ENCODE measurements at regions not wholly inside any gene's neighbourhood (a gene's known extent, or its start where the extent isn't known, plus 50 kb on each side); places are given as distances from the start of the nearest gene placed in this dataset.

DNA sequence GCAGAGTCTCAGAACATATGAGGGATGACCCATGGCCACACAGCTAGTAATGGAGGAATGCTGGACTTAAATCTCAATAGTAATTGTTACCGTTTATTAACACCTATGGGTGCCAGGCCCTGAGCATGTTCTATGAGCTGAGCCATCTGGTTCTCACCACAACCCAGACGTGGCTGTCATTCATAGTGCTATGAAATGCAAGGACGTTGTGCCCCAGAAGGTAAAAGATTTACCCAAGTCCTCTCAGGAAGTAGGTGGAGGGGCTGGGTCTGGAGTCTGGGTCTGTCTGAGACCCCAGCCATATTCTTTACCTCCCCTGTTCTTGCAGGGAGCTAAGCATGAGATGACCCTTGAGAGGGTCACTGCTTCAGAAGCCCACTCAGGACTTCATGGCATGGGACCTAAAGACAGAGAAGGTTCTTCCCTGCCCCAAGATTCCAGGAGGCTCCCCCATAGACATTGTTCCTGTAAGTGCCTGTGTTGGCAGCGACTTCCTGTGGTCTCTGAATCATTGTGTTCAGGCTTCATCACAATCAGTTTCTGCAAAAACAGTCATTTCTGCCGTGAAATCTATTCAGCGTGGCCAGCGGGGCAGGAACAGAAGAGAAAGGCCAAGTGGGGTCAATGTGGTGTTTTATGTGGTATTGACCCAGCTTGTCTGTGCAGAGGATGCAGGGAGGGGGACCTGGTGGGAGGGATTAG, 475.4 kb downstream of the PTPRU start:
- DNase-seq, result no peak

DNA sequence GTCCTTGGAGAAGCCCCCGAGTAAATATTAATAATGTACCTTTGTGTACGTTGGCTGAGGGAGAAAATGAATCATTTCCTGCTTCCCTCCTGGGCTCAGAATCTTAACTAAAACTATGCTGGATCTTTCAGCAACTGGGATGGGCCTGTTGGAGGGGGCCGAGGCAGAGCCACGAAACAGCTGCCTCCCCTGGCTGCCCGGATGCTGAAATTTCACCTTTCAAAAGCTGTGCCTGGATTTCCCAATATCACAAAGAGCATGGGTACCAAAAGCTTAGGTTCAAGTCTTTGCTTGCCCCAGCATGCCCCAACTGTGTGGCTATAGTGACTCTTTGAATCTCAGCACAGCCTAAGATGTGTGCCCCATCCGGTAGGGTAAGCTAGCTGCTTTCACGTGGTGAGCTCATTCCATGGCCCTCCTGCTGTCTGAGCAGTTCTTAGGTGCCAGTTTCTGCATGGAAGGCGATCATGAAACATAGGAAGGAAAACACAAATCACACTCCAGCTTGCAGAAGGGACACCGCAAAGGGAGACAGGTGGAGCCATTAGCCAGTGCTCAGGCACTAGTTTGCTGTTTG, 473.5 kb downstream of the PTPRU start:
- DNase-seq, result no peak

DNA sequence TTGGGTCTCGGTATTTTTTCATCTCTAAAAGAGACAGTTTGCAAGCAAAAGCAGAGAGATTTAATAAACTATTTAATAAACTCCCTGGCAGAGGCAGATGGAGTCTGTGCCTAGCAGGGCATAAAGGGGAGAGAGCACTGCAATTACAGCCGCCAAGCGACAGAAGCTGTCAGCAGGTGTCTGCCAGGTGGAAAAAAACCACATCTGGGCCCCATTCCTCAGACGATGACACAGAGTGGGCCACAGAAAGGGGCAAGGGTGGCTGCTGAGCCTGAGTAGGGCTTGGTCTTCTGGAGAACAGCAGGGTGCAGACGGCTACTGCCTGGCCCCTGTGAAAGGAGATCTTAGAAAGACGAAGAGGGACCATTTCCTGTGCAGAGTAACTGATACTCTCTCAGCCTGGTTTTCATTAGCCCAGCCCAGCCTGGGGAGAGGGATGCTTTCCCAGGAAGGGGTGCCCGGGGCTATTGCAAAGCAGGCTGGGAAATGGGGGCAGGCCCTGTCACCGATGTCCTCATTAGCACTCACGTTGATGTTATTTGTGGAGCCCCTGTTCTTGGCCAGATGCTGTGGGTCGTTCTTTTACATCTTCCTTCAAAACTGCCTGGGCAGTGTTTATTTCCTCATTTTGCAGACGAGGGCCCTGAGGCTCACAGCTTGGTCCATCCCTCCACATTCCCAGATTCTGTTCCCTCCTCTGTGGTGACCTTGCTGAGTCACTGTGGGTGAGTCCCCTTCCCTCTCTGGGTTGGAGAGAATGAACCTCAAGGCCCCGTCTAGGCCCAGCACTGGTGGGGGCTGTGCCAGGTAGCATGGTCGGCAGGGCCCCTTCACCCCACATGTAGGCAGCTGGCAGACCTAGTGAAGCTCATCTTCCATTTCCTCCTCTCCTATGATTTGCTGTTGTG, 472.7 kb downstream of the PTPRU start:
- DNase-seq, result no peak

DNA sequence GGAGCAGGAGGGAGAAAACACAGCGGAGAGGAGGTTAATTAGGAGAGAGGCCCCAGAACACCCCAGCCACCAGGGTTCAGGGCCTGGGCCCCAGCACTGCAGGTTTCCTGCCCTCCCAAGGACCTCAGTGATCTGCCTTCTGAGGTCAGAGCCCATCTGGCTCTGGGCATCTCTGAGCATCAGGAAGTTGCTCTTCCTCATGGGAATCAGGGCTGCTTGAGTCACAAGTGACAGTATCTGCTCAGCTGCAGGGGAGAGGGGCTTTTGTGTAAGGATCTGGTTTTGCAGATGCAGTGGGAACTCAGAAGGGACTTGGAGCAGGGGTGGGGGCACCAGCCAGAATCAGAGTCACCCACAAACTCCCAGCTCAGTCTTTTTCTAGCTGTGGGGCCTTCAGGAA, 472.1 kb downstream of the PTPRU start:
- no peak for DNase-seq

DNA sequence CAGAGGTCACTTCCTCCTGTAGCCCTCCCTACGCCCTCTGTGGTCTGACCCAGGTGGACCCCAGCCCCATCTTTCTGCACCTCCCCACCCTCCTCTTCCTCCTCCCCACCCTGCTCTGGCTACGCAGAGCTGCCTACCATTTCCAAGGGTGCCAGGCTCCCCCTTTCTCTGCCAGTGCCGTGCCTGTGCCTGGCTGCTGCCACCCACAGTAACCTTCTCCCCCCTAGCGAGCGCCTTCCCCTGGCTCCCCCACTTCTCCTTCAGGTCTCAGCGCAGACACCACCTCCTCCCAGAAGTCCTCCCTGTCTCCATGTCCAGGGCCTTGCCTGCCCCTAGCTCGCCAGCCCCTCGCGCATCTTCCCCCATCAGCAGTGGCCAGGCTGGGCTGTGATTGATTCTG, 471.5 kb downstream of the PTPRU start:
- DNase-seq, result no peak

DNA sequence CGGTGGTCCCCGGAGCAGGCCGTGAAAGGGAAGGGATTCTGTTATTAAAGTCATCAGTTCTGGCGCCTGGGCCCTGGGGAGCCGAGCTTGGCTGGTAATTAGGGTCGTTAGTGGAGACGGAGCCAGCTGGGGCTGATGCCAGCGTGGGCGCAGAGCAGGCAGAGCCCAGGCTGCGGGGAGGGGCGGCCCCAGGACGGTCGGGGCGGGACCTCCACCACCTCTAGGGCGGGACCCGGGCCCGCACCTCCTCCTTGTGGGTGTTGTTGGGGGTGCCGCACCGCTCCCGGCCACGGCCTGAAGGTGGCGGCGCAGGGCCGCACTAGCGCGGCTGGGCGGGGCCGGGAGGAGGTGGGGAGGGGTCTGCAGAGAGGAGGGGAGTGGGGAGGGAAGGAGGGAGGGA, 470.6 kb downstream of the PTPRU start:
- no peak for DNase-seq

DNA sequence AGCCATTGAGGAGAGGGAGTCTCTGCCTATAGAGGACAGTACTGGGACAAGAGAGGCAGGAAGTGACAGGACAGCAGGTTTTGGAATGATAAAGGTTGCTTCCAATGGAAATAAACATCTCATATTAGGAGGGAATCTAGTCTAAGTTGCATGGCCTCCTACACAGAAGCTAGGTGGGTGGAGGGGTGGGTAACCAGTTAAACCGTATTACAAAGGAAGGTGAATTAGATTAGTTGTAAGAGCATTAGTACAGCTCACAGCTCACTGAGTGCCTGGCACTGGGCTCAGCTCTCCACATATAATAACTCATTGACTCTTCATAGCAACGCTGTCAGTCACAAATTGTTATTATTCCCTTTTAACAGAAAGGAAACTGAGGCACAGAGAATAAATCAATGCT, 468.1 kb downstream of the PTPRU start:
- no peak for DNase-seq

DNA sequence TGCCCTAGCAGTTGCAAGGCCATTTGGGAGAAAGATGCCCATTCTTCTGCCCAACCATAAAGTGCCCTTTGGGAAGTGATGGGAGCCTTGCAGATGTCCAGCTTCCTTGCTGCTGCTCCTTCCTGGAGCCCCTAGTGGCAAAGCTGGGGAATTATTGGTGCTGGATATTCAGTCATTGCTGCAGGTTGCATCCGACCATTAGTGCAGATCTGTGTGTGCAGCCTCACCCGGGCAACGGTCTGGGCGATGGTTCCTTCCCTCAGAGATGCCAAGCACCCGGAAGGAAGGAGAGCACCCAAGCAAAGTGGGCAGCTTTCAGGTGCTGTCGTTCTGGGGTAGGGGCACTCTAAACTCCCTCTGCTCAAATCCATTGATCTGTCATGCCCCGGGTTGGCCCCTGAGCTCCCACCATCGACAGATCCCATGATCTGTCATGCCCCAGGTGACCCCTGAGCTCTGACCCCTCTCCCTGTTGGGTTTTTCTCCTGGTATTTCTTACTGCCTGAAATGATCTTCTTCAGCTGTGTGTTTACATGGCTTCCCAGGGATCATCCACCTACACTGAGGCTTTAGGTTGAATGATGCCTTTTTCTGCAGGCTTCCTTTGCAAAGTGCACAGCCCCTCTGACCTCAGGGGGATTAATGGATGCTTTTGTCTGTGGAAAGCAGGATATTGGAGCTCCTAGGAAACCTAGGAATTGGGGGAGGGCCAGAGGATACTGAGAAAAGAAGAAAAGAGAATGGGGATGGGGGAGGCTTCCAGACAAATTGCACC, 467.5 kb downstream of the PTPRU start:
- DNase-seq, result no peak

DNA sequence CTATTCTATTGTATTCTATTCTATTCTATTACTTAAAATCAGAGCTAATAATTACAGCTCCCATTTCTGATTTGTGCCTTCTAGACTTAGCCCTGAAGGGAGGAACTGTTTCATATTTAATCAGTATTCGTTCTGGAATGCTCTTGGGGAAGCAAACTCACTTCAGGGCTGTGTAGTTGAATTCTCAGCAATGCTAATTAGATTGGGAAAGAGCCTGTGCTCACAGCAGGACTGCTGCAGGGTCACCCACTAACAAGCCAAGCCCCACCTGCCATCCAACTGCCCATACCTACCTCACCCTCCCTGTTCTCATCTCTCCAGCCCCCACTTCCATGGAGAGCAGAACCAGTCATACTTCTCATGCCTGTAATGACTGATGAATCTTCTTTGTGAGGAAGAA, 464.2 kb downstream of the PTPRU start:
- no peak for DNase-seq

DNA sequence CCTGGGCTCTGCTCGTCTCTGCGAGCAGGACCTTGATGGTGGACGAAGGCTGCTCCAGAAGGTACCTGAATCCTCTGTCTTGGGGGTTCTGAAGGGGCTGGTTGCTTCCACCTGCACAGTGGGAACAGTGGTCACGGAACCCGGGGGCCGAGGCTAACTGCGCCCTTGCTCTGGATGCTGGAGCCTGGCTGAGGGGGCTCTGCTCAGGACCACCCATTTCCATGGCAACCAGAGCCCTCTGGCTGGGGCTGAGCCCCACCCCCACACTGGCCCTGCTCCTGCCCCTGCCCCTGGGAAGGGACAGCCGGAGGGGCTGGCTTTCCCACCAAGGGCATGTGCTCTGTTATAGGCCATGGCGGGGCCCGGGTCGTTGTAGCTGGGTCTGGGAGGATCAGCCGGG, 462.3 kb downstream of the PTPRU start:
- no peak for DNase-seq

DNA sequence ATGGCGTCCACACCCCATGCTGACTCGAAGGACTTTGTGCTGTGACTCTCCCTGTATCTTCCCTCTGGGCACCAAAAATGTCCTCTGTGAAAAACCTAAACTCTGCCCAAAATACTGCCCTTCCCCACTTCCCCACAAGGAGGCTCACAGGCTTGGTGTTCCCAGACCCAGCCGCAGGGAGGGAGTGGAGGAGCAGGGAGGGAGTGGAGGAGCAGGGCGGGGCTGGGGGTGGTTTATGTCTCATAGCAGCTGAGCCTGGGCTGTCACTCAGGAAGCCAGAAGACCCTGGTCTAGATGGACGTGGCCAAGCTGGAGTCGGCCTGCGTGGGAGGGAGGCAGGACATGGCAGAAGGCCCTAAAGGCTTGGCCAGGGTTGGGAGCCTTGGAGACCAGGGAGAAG, 461.7 kb downstream of the PTPRU start:
- no peak for DNase-seq

DNA sequence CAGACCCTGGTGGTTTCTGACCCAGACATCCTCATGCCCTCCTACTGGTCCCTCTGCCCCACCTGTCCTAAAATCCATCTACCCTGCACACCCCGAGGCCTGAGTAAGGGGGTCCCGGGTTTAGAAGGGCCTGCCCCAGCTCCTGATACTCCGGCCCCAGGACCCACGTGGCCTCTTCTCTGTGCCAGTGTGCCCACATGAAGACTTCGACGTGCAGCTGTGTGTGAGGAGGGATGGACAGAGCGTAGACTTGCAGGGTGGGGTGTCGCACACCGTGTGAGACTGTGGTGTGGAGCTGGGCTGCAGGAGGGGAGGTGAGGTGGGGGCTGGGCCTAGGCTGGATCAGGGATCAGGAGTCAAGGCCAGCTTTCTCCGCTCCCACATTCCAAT, 461.1 kb downstream of the PTPRU start:
- no peak for DNase-seq

DNA sequence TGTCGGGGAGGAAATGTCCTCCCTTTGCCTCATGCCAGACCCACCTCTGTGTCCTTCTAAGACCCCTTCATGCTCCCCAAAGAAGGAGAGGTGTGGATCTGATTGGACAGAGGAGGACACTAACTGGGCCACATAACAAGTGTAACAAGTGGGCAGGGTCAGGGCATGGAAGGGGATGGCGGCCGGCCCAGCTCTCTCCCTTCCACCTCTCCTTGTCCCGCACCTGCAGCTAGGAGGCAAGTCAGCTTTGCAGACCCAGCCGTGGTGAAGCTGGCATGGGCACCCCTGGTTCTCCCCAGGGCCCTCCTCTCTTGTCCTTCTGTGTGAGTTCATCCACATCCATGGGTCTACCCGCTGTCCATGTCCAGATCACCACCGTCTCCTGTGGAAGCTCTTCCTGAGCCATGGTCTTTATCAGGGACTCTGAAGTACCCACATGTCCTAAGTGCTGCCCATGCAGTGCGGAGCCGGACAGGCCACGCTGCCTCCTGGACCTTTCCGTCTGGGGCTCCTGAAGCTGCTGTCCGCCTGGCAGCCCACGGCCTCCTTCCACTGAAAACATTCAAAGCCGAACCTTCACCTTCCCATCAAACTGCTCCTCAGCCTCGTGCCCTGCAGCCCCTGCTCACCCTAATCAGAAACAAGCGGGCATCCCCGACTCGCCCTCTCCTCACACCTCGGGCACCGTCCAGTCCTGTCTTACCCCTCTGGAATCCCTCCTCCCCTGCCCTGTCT, 460.5 kb downstream of the PTPRU start:
- DNase-seq, result no peak

DNA sequence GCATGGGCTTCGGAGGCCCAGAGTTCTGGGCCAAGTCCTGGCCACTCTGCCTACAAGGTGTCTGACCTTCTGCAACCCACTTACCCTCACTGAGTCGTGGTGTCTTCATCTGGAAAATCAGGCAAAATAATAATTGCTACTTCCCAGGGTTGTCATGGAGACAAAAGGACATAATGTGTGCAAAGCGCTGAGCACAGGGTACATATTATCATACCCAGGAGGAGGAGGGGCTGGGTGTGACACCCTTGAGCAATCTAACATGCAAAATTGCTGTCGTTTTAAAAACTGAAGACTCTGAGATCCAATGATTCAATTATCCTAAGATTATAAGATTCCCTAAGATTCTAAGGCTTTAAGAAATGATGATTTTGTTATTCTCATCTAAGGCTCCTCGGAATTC, 459.5 kb downstream of the PTPRU start:
- DNase-seq, result no peak

DNA sequence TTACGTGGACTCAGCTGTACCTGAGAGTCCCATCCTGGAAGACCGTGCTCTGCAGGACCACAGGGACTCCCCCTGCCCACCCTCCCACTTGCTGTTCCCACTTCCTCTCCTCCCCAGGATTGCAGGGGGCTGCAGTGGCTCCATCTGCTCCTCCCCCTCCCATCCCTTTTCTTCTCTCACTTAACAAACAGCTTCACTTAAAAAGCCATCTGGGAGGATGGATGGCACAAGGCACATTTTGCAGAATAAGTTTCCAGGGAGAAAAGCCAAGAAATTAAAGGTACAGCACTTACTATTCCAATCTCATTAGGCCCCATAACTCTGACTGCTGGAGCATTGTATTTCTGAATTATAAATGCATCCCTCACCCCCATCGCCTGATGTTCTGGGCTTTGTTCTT, 458.7 kb downstream of the PTPRU start:
- DNase-seq, result no peak

DNA sequence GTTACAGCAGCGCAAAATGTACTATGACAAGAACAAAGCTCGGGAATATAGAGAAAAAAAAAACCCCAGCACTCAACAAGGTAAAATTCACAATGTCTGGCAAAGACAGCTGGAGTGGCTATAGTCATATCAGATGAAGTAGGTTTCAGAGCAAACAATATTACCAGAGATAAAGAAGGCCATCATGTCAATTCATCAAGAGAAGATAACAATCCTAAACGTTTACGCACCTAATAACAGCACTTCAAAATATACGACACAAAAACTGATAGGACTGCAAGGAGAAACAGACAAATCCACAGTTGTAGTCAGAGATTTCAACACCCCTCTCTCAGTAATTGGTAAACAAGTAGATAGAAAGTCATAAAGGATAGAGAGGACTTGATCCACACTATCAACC, 455.2 kb downstream of the PTPRU start:
- no peak for DNase-seq

DNA sequence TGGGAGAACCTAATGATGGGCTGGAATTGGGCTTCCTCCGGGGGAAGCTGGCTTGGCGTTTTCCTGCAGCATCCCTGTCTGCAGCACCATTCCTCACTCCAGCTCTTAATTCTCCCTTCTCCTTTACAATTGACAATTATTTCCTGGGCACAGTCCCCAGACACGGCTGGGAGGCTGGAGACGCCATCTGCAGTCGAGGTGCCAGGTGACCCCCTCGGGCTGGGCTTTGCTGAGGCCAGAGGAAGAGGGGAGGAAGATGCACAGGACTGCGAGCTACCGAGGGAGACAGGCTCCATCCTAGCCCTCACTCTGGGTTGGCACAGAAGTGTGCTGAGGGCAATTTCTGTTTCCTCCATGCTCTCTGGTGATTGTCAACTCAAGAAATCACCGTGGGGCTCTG, 453.8 kb downstream of the PTPRU start:
- DNase-seq, result no peak

DNA sequence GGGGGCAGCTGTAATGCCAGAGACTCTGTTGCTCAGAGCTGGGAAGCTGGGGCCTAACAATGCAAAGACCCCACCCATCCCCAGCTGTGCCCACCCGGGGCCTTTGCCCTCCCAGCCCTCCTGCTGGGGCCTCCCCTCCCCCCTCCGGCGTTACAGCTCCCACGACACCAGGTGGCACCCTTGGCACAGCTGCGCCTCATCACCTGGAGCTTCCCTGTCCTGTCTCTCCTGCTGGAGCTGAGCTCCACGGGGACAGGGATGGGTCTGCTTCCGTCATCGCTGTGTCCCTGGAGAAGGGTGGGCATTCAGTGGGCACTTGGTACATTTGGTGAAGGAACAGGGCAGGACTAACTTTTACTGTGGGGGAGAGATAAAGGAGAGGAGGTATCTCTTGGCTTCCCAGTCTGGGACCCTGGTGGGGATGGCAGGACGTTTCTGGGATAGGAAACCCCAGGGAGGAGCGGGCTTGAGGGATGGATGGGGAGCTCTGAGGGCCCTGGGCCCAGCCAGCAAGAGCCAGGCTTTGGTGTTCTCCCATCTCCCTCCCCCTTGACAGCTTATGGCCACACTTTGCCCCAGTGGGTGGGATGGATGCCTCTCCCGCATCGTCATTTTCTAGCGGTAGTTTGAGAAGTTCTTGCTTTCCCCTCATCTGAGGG, 453.2 kb downstream of the PTPRU start:
- no peak for DNase-seq

DNA sequence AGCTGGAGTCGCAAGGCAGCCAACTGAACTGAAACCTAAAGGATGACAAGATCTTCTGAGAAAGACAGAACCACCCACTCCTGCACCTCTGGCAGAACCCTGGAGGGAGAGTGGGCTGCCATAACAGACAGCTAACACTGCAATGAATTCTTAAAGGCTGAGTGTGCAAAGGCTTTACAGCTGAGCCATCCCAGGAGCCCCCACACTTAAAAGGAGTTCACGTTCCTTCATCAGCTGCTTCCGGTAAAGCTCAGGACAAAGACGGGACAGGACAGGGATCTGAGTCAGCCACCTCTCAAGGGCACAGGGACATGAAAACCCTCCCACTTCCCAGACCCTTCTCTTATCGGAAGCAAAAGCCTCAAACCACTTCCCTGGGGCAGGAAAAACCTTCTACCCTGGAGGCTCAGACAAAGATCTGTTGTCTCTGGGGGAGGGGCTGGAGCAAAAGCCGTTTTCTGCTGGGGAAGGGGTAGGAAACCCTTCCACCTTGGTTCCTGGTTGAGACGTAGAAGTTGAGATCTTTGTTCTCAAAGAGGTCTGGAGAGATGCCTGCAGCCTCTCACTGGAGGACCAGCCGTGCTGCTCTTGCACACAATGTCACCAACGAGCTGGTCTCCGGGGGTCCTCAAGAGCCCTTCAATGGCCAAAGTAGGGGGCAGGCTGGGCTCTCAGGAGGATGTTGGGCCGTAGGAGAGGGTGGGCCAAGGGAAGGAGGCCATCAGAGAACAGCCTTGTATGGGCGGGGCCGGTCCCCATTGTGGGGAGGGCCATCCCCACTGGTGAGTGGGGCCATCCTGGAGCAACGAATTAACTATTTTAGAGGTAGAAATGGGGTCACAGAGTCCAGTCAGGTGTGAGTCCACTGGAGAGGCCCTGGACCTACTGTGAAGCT, 452.4 kb downstream of the PTPRU start:
- DNase-seq, result no peak

DNA sequence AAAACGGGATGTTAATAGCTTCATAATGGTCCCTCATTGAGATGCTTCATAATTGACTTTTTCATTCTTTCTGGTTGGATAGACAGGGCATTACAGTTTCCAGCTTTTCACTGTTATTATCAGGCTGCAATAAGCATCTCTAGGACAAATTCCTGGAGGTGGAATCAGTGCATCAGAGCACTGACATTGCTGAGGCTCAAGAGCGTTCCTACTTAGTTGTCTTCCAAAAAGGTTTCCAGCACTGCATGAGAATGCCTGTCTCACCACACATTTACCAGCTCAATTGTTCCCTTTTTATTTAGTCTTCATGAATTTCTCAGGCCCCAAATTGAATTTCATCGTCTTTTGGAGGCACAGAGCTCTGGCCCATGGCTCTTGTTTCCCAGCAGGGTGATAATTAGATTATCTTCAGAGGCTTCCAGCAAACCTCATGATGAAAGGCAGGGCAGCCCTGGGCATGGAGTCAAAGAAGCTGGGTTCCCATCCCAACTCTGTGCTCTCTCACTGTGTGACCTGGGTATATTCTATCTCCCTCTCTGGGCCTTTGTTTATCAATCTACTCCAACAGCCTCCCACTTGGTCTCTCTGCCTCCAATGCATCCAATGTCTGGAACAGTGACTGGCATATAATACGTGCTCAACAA, 451.4 kb downstream of the PTPRU start:
- DNase-seq, result no peak

Data from central memory CD4-positive, alpha-beta T cell (primary cell).